ENCODE measurements at regions not wholly inside any gene's neighbourhood (a gene's known extent, or its start where the extent isn't known, plus 50 kb on each side); places are given as distances from the start of the nearest gene placed in this dataset.

GRCh38 chr5:136799806-136800372, 434.5 kb upstream of the TRPC7 start:
- no peak overlapping the region for H3K27ac ChIP-seq (ENCODE audit: low read depth in 2 of 2, low read length in 1 of 2)

GRCh38 chr5:136793300-136793699, 428.0 kb upstream of the TRPC7 start:
- no peaks in the 10 kb centered on the region for H3K36me3 ChIP-seq (ENCODE audit: control insufficient read depth in 2 of 2, insufficient read depth in 2 of 2, low read length in 1 of 2)
- no peak overlapping the region for H3K4me3 ChIP-seq (ENCODE audit: low read depth in 1 of 2, low read length in 2 of 2)
- H3K27ac ChIP-seq (ENCODE audit: low read depth in 2 of 2, low read length in 1 of 2), result no peak overlapping the region
- H3K9me3 ChIP-seq (ENCODE audit: control insufficient read depth in 2 of 2, insufficient read depth in 1 of 2, low read depth in 1 of 2, low read length in 1 of 2), result no peaks in the 10 kb centered on the region
- H3K27me3 ChIP-seq (ENCODE audit: control insufficient read depth in 1 of 2, insufficient read depth in 2 of 2, low read length in 2 of 2), result peaks cover 0 to 2% of the 10 kb centered on the region in 2 donors
- WGBS, 2 donors, result 87 to 95% methylated on average over 3 of the region's 3 CpGs
- no peaks in the 10 kb centered on the region for H3K4me1 ChIP-seq (ENCODE audit: control insufficient read depth in 2 of 2, insufficient read depth in 2 of 2, low read length in 1 of 2)

More at GRCh38 chr5:136799806-136800372, 434.5 kb upstream of the TRPC7 start:
- 69 to 78% methylated on average over 1 of the region's 1 CpG for WGBS, 2 donors
- Histone ChIP-seq H3K4me3 (ENCODE audit: low read depth in 1 of 2, low read length in 2 of 2) (no peak overlapping the region), H3K27me3 (ENCODE audit: control insufficient read depth in 1 of 2, insufficient read depth in 2 of 2, low read length in 2 of 2) (peaks cover 0 to 1% of the 10 kb centered on the region in 2 donors), H3K9me3 (ENCODE audit: control insufficient read depth in 2 of 2, insufficient read depth in 1 of 2, low read depth in 1 of 2, low read length in 1 of 2) (no peaks in the 10 kb centered on the region), H3K4me1 (ENCODE audit: control insufficient read depth in 2 of 2, insufficient read depth in 2 of 2, low read length in 1 of 2) (peaks cover 0 to 3% of the 10 kb centered on the region in 2 donors), H3K36me3 (ENCODE audit: control insufficient read depth in 2 of 2, insufficient read depth in 2 of 2, low read length in 1 of 2) (no peaks in the 10 kb centered on the region)

GRCh38 chr5:136781464-136781863, 416.1 kb upstream of the TRPC7 start:
- H3K36me3 ChIP-seq (ENCODE audit: control insufficient read depth in 2 of 2, insufficient read depth in 2 of 2, low read length in 1 of 2), result no peaks in the 10 kb centered on the region
- no peak overlapping the region for H3K4me3 ChIP-seq (ENCODE audit: low read depth in 1 of 2, low read length in 2 of 2)
- H3K27me3 ChIP-seq (ENCODE audit: control insufficient read depth in 1 of 2, insufficient read depth in 2 of 2, low read length in 2 of 2), result no peaks in the 10 kb centered on the region
- no peak overlapping the region for H3K27ac ChIP-seq (ENCODE audit: low read depth in 2 of 2, low read length in 1 of 2)
- 69 to 75% methylated on average over 3 of the region's 3 CpGs for WGBS, 2 donors
- no peaks in the 10 kb centered on the region for H3K4me1 ChIP-seq (ENCODE audit: control insufficient read depth in 2 of 2, insufficient read depth in 2 of 2, low read length in 1 of 2)
- no peaks in the 10 kb centered on the region for H3K9me3 ChIP-seq (ENCODE audit: control insufficient read depth in 2 of 2, insufficient read depth in 1 of 2, low read depth in 1 of 2, low read length in 1 of 2)

GRCh38 chr5:136780518-136780917, 415.2 kb upstream of the TRPC7 start:
- H3K9me3 ChIP-seq (ENCODE audit: control insufficient read depth in 2 of 2, insufficient read depth in 1 of 2, low read depth in 1 of 2, low read length in 1 of 2), result no peaks in the 10 kb centered on the region
- H3K4me3 ChIP-seq (ENCODE audit: low read depth in 1 of 2, low read length in 2 of 2), result no peak overlapping the region
- H3K27me3 ChIP-seq (ENCODE audit: control insufficient read depth in 1 of 2, insufficient read depth in 2 of 2, low read length in 2 of 2), result no peaks in the 10 kb centered on the region
- no peaks in the 10 kb centered on the region for H3K4me1 ChIP-seq (ENCODE audit: control insufficient read depth in 2 of 2, insufficient read depth in 2 of 2, low read length in 1 of 2)
- no peaks in the 10 kb centered on the region for H3K36me3 ChIP-seq (ENCODE audit: control insufficient read depth in 2 of 2, insufficient read depth in 2 of 2, low read length in 1 of 2)
- no peak overlapping the region for H3K27ac ChIP-seq (ENCODE audit: low read depth in 2 of 2, low read length in 1 of 2)
- 52 to 55% methylated on average over 2 of the region's 2 CpGs for WGBS, 2 donors

- WGBS, 2 donors, result 69 to 70% methylated on average over 4 of the region's 4 CpGs
- no peak overlapping the region for H3K4me3 ChIP-seq (ENCODE audit: low read depth in 1 of 2, low read length in 2 of 2)
- H3K27ac ChIP-seq (ENCODE audit: low read depth in 2 of 2, low read length in 1 of 2), result no peak overlapping the region
- H3K9me3 ChIP-seq (ENCODE audit: control insufficient read depth in 2 of 2, insufficient read depth in 1 of 2, low read depth in 1 of 2, low read length in 1 of 2), result no peaks in the 10 kb centered on the region
- no peaks in the 10 kb centered on the region for H3K36me3 ChIP-seq (ENCODE audit: control insufficient read depth in 2 of 2, insufficient read depth in 2 of 2, low read length in 1 of 2)
- H3K27me3 ChIP-seq (ENCODE audit: control insufficient read depth in 1 of 2, insufficient read depth in 2 of 2, low read length in 2 of 2), result no peaks in the 10 kb centered on the region
- H3K4me1 ChIP-seq (ENCODE audit: control insufficient read depth in 2 of 2, insufficient read depth in 2 of 2, low read length in 1 of 2), result no peaks in the 10 kb centered on the region
Observed at GRCh38 chr5:136776022-136776927, 410.9 kb upstream of the TRPC7 start.

- Histone ChIP-seq H3K4me1 (ENCODE audit: control insufficient read depth in 2 of 2, insufficient read depth in 2 of 2, low read length in 1 of 2) (no peaks in the 10 kb centered on the region), H3K9me3 (ENCODE audit: control insufficient read depth in 2 of 2, insufficient read depth in 1 of 2, low read depth in 1 of 2, low read length in 1 of 2) (no peaks in the 10 kb centered on the region), H3K27me3 (ENCODE audit: control insufficient read depth in 1 of 2, insufficient read depth in 2 of 2, low read length in 2 of 2) (no peaks in the 10 kb centered on the region), H3K4me3 (ENCODE audit: low read depth in 1 of 2, low read length in 2 of 2) (no peak overlapping the region), H3K36me3 (ENCODE audit: control insufficient read depth in 2 of 2, insufficient read depth in 2 of 2, low read length in 1 of 2) (no peaks in the 10 kb centered on the region), H3K27ac (ENCODE audit: low read depth in 2 of 2, low read length in 1 of 2) (no peak overlapping the region)
- WGBS, 2 donors, result 61 to 68% methylated on average over 1 of the region's 1 CpG
Observed at GRCh38 chr5:136772491-136772890, 407.1 kb upstream of the TRPC7 start.

- Histone ChIP-seq H3K27ac (ENCODE audit: low read depth in 2 of 2, low read length in 1 of 2) (no peak overlapping the region), H3K36me3 (ENCODE audit: control insufficient read depth in 2 of 2, insufficient read depth in 2 of 2, low read length in 1 of 2) (no peaks in the 10 kb centered on the region), H3K27me3 (ENCODE audit: control insufficient read depth in 1 of 2, insufficient read depth in 2 of 2, low read length in 2 of 2) (no peaks in the 10 kb centered on the region), H3K9me3 (ENCODE audit: control insufficient read depth in 2 of 2, insufficient read depth in 1 of 2, low read depth in 1 of 2, low read length in 1 of 2) (no peaks in the 10 kb centered on the region), H3K4me1 (ENCODE audit: control insufficient read depth in 2 of 2, insufficient read depth in 2 of 2, low read length in 1 of 2) (no peaks in the 10 kb centered on the region), H3K4me3 (ENCODE audit: low read depth in 1 of 2, low read length in 2 of 2) (no peak overlapping the region)
- 34 to 39% methylated on average over 11 of the region's 11 CpGs for WGBS, 2 donors
Observed at GRCh38 chr5:136769900-136770684, 404.7 kb upstream of the TRPC7 start.

GRCh38 chr5:136769093-136769492, 403.7 kb upstream of the TRPC7 start:
- H3K27me3 ChIP-seq (ENCODE audit: control insufficient read depth in 1 of 2, insufficient read depth in 2 of 2, low read length in 2 of 2), result no peaks in the 10 kb centered on the region
- 72 to 84% methylated on average over 3 to 4 of the region's 4 CpGs for WGBS, 2 donors
- no peak overlapping the region for H3K27ac ChIP-seq (ENCODE audit: low read depth in 2 of 2, low read length in 1 of 2)

GRCh38 chr5:136768457-136768856, 403.1 kb upstream of the TRPC7 start:
- no peak overlapping the region for H3K27ac ChIP-seq (ENCODE audit: low read depth in 2 of 2, low read length in 1 of 2)
- 51 to 74% methylated on average over 4 of the region's 4 CpGs for WGBS, 2 donors
- no peaks in the 10 kb centered on the region for H3K36me3 ChIP-seq (ENCODE audit: control insufficient read depth in 2 of 2, insufficient read depth in 2 of 2, low read length in 1 of 2)

More at GRCh38 chr5:136769093-136769492, 403.7 kb upstream of the TRPC7 start:
- no peaks in the 10 kb centered on the region for H3K4me1 ChIP-seq (ENCODE audit: control insufficient read depth in 2 of 2, insufficient read depth in 2 of 2, low read length in 1 of 2)
- H3K36me3 ChIP-seq (ENCODE audit: control insufficient read depth in 2 of 2, insufficient read depth in 2 of 2, low read length in 1 of 2), result no peaks in the 10 kb centered on the region
- no peak overlapping the region for H3K4me3 ChIP-seq (ENCODE audit: low read depth in 1 of 2, low read length in 2 of 2)
- H3K9me3 ChIP-seq (ENCODE audit: control insufficient read depth in 2 of 2, insufficient read depth in 1 of 2, low read depth in 1 of 2, low read length in 1 of 2), result no peaks in the 10 kb centered on the region

More at GRCh38 chr5:136768457-136768856, 403.1 kb upstream of the TRPC7 start:
- Histone ChIP-seq H3K4me1 (ENCODE audit: control insufficient read depth in 2 of 2, insufficient read depth in 2 of 2, low read length in 1 of 2) (no peaks in the 10 kb centered on the region), H3K27me3 (ENCODE audit: control insufficient read depth in 1 of 2, insufficient read depth in 2 of 2, low read length in 2 of 2) (no peaks in the 10 kb centered on the region), H3K9me3 (ENCODE audit: control insufficient read depth in 2 of 2, insufficient read depth in 1 of 2, low read depth in 1 of 2, low read length in 1 of 2) (no peaks in the 10 kb centered on the region), H3K4me3 (ENCODE audit: low read depth in 1 of 2, low read length in 2 of 2) (no peak overlapping the region)

Data from esophagus (tissue), 2 donors.